Neuron (in vitro differentiated cells): ENCODE measurements at regions not wholly inside any gene's neighbourhood (a gene's known extent, or its start where the extent isn't known, plus 50 kb on each side); places are given as distances from the start of the nearest gene placed in this dataset.
"Not testable (repeated sequence)": the region's sequence is repeated elsewhere in the genome, so short reads cannot be mapped to it uniquely, and the experiment has no call there.

Experiments
- H2AFZ ChIP-seq: one replicate; pipeline ENCODE4 v1.6.1; 2013; ENCODE audit warnings: low read depth, mild to moderate bottlenecking, inconsistent platforms, low read length, moderate library complexity
- H3K27me3 ChIP-seq: one replicate; pipeline ENCODE4 v1.6.1; 2013; ENCODE audit warnings: low read length; ENCODE audit not compliant: insufficient read depth
- H3K36me3 ChIP-seq: one replicate; pipeline ENCODE4 v1.6.1; 2013; ENCODE audit warnings: low read length; ENCODE audit not compliant: insufficient read depth
- H3K4me1 ChIP-seq: one replicate; pipeline ENCODE4 v1.6.1; 2013; ENCODE audit warnings: low read length; ENCODE audit not compliant: insufficient read depth
- H3K4me3 ChIP-seq: 2 replicates; pipeline ENCODE4 v1.5.1; 2013; ENCODE audit warnings: mild to moderate bottlenecking, low read length, moderate library complexity
- H3K9me3 ChIP-seq: one replicate; pipeline ENCODE4 v1.6.1; 2013; ENCODE audit warnings: low read length

- Histone ChIP-seq H3K4me3 (no peak overlapping the region), H3K36me3 (no peaks in the 10 kb centered on the region), H2AFZ (peak overlapping the region; percentile 87), H3K4me1 (peaks cover 3% of the 10 kb centered on the region), H3K9me3 (no peaks in the 10 kb centered on the region), H3K27me3 (no peaks in the 10 kb centered on the region)
Observed at GRCh38 chrX:97898798-97899197, 1015.1 kb downstream of the RPA4 start.

- no peaks in the 10 kb centered on the region for H3K4me1 ChIP-seq
- H3K4me3 ChIP-seq, result no peak overlapping the region
- H3K27me3 ChIP-seq, result no peaks in the 10 kb centered on the region
- H2AFZ ChIP-seq, result no peak overlapping the region
- no peaks in the 10 kb centered on the region for H3K36me3 ChIP-seq
- no peaks in the 10 kb centered on the region for H3K9me3 ChIP-seq
Observed at GRCh38 chrX:97907791-97908190, 1024.1 kb downstream of the RPA4 start.

GRCh38 chrX:97909245-97909644 is 1025.5 kb downstream of the RPA4 start:
- no peaks in the 10 kb centered on the region for H3K36me3 ChIP-seq

GRCh38 chrX:97915390-97915789 is 1031.7 kb downstream of the RPA4 start:
- H3K4me1 ChIP-seq, H3K4me3 ChIP-seq, H3K36me3 ChIP-seq, H3K9me3 ChIP-seq, H3K27me3 ChIP-seq, H2AFZ ChIP-seq: not testable (repeated sequence)

More at GRCh38 chrX:97909245-97909644, 1025.5 kb downstream of the RPA4 start:
- H3K4me3 ChIP-seq, result no peak overlapping the region
- no peak overlapping the region for H2AFZ ChIP-seq
- H3K27me3 ChIP-seq, result no peaks in the 10 kb centered on the region
- no peaks in the 10 kb centered on the region for H3K4me1 ChIP-seq
- no peaks in the 10 kb centered on the region for H3K9me3 ChIP-seq

- H3K27me3 ChIP-seq, H3K36me3 ChIP-seq, H3K4me1 ChIP-seq, H3K4me3 ChIP-seq, H2AFZ ChIP-seq, H3K9me3 ChIP-seq: not testable (repeated sequence)
Observed at GRCh38 chrX:97921223-97921622, 1037.5 kb downstream of the RPA4 start.

GRCh38 chrX:97931586-97931985 is 1047.9 kb downstream of the RPA4 start:
- Histone ChIP-seq H3K4me3 (no peak overlapping the region), H3K4me1 (peaks cover 33% of the 10 kb centered on the region), H2AFZ (no peak overlapping the region), H3K27me3 (no peaks in the 10 kb centered on the region), H3K9me3 (no peaks in the 10 kb centered on the region), H3K36me3 (no peaks in the 10 kb centered on the region)

GRCh38 chrX:97936296-97936695 is 1052.6 kb downstream of the RPA4 start:
- no peak overlapping the region for H3K4me3 ChIP-seq
- peaks cover 35% of the 10 kb centered on the region for H3K4me1 ChIP-seq
- no peaks in the 10 kb centered on the region for H3K9me3 ChIP-seq
- H3K36me3 ChIP-seq, result no peaks in the 10 kb centered on the region
- H2AFZ ChIP-seq, result no peak overlapping the region
- H3K27me3 ChIP-seq, result no peaks in the 10 kb centered on the region

- no peaks in the 10 kb centered on the region for H3K36me3 ChIP-seq
- no peak overlapping the region for H3K4me3 ChIP-seq
- peaks cover under 1% of the 10 kb centered on the region for H3K9me3 ChIP-seq
- H2AFZ ChIP-seq, result no peak overlapping the region
- H3K27me3 ChIP-seq, result no peaks in the 10 kb centered on the region
- H3K4me1 ChIP-seq, result peaks cover 28% of the 10 kb centered on the region
Observed at GRCh38 chrX:97938706-97939105, 1055.0 kb downstream of the RPA4 start.

- no peaks in the 10 kb centered on the region for H3K36me3 ChIP-seq
Observed at GRCh38 chrX:97968376-97969163, 1084.9 kb downstream of the RPA4 start.

GRCh38 chrX:97984641-97985040 is 1100.9 kb downstream of the RPA4 start:
- Histone ChIP-seq H3K4me1 (no peaks in the 10 kb centered on the region), H2AFZ (no peak overlapping the region), H3K27me3 (peaks cover 3% of the 10 kb centered on the region), H3K4me3 (no peak overlapping the region), H3K36me3 (no peaks in the 10 kb centered on the region), H3K9me3 (no peaks in the 10 kb centered on the region)

More at GRCh38 chrX:97968376-97969163, 1084.9 kb downstream of the RPA4 start:
- Histone ChIP-seq H3K27me3 (no peaks in the 10 kb centered on the region), H2AFZ (no peak overlapping the region), H3K9me3 (no peaks in the 10 kb centered on the region), H3K4me3 (peak overlapping the region; percentile 23), H3K4me1 (peaks cover 18% of the 10 kb centered on the region)

- no peak overlapping the region for H2AFZ ChIP-seq
- no peak overlapping the region for H3K4me3 ChIP-seq
- H3K27me3 ChIP-seq, result peaks cover 3% of the 10 kb centered on the region
- no peaks in the 10 kb centered on the region for H3K4me1 ChIP-seq
- no peaks in the 10 kb centered on the region for H3K36me3 ChIP-seq
- H3K9me3 ChIP-seq, result no peaks in the 10 kb centered on the region
Observed at GRCh38 chrX:97985096-97985495, 1101.4 kb downstream of the RPA4 start.

GRCh38 chrX:97987979-97988378 is 1104.3 kb downstream of the RPA4 start:
- no peak overlapping the region for H2AFZ ChIP-seq
- no peaks in the 10 kb centered on the region for H3K9me3 ChIP-seq
- H3K27me3 ChIP-seq, result peaks cover 3% of the 10 kb centered on the region
- no peak overlapping the region for H3K4me3 ChIP-seq
- H3K36me3 ChIP-seq, result no peaks in the 10 kb centered on the region
- no peaks in the 10 kb centered on the region for H3K4me1 ChIP-seq

GRCh38 chrX:97995834-97996233 is 1112.1 kb downstream of the RPA4 start:
- no peaks in the 10 kb centered on the region for H3K4me1 ChIP-seq

GRCh38 chrX:98028691-98029090 is 1145.0 kb downstream of the RPA4 start:
- no peak overlapping the region for H2AFZ ChIP-seq
- H3K4me3 ChIP-seq, result no peak overlapping the region
- H3K27me3 ChIP-seq, result no peaks in the 10 kb centered on the region
- no peaks in the 10 kb centered on the region for H3K4me1 ChIP-seq
- H3K36me3 ChIP-seq, result no peaks in the 10 kb centered on the region
- peaks cover 2% of the 10 kb centered on the region for H3K9me3 ChIP-seq

More at GRCh38 chrX:97995834-97996233, 1112.1 kb downstream of the RPA4 start:
- Histone ChIP-seq H3K4me3 (no peak overlapping the region), H2AFZ (no peak overlapping the region), H3K9me3 (no peaks in the 10 kb centered on the region), H3K36me3 (no peaks in the 10 kb centered on the region), H3K27me3 (no peaks in the 10 kb centered on the region)
